LNCaP clone FGC (cell line): ENCODE measurements at regions not wholly inside any gene's neighbourhood (a gene's known extent, or its start where the extent isn't known, plus 50 kb on each side); places are given as distances from the start of the nearest gene placed in this dataset.

Experiments
- DNase-seq: peaks from one replicate; pipeline ENCODE4 v3.0.0-alpha.2; 2011; ENCODE audit warnings: low read depth
- H3K4me3 ChIP-seq: 2 replicates; pipeline ENCODE4 v1.5.1; 2011; ENCODE audit warnings: mild to moderate bottlenecking, low read depth, low read length, control low read depth
- CTCF ChIP-seq: IDR thresholded peaks from 2 replicates; pipeline ENCODE4 v1.5.1; 2012; ENCODE audit warnings: mild to moderate bottlenecking; ENCODE audit not compliant: control insufficient read depth, insufficient read depth; ENCODE audit errors: extremely low read depth

GRCh38 chr16:17803625-17804410 is 333.1 kb upstream of the XYLT1 start:
- H3K4me3 ChIP-seq = no peak overlapping the region
- no peak for DNase-seq
- TF ChIP-seq CTCF = no peak

DNA sequence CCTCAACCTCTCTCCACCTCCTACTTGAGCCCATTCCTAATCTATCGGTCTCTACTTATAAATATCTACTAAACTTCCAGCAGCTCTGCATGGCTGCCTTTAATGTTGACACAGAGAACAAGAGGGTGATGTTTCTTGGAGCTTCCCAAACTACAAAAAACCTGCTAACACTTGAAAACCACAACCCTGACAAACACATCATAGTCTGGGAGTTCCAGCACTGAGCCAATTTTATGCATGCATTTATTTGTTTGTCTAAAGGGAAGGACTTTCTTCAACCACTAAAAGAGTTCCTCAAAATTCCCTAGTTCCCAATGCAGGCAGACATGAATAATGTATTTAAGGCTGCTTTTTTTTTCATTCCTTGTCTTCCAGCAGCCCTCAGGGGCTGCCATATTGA is 331.8 kb upstream of the XYLT1 start:
- TF ChIP-seq CTCF = no peak
- no peak overlapping the region for H3K4me3 ChIP-seq
- DNase-seq = no peak

DNA sequence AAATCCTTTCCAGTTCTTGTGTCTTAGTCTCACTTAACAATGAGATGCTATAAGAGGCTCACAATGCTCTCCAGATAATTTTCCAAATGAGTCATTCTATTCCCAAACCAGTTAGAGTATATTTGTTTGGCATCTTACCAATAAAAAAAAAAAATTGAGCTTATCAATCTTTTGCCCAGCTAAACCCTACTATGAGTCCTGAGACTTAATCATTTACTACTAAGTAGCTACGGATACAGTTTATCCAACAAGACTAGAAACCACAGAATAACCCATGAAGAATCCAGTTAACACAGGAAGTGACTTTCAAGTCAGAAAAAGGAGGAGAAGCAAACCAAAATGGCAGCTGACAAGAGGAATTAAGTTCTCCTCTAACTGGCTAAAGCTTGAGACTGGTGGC is 330.3 kb upstream of the XYLT1 start:
- no peak overlapping the region for H3K4me3 ChIP-seq
- DNase-seq = no peak
- no peak for TF ChIP-seq CTCF

- no peak overlapping the region for H3K4me3 ChIP-seq
- TF ChIP-seq CTCF = no peak
- no peak for DNase-seq
Observed at GRCh38 chr16:17798716-17799115, 328.0 kb upstream of the XYLT1 start.

- TF ChIP-seq CTCF = no peak
Observed at GRCh38 chr16:17793354-17793753, 322.6 kb upstream of the XYLT1 start.

GRCh38 chr16:17784073-17784472 is 313.3 kb upstream of the XYLT1 start:
- TF ChIP-seq CTCF = no peak
- DNase-seq = peak; percentile 10

More at GRCh38 chr16:17793354-17793753, 322.6 kb upstream of the XYLT1 start:
- DNase-seq = no peak
- H3K4me3 ChIP-seq = no peak overlapping the region

DNA sequence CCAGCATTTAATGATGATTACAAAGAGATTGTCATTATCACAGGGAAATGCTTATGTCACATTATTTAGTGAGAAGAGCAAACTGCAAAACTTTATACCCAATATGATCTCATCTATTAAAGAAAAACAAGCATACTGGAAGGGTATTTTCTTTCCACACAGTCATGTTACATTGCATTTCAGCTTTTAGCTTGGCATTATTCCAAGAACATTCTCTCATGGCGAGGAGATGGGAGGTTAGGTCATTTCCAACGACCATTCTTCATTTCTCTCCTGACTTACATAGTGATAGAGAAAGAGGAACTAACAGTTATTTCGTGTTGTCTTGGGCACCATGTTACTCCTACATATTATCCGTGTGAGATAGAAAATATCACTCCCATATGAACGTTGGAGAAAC is 309.4 kb upstream of the XYLT1 start:
- H3K4me3 ChIP-seq = no peak overlapping the region
- TF ChIP-seq CTCF = no peak
- DNase-seq = no peak

More at GRCh38 chr16:17784073-17784472, 313.3 kb upstream of the XYLT1 start:
- no peak overlapping the region for H3K4me3 ChIP-seq
